Fibroblast of the conjunctiva (primary cell): ENCODE measurements at regions not wholly inside any gene's neighbourhood (a gene's known extent, or its start where the extent isn't known, plus 50 kb on each side); places are given as distances from the start of the nearest gene placed in this dataset.
"Not testable (repeated sequence)": the region's sequence is repeated elsewhere in the genome, so short reads cannot be mapped to it uniquely, and the experiment has no call there.

ENCODE experiments used
- DNase-seq: peaks from one replicate; pipeline ENCODE4 v3.0.0-alpha.2; 2010; ENCODE audit warnings: low read depth

DNA sequence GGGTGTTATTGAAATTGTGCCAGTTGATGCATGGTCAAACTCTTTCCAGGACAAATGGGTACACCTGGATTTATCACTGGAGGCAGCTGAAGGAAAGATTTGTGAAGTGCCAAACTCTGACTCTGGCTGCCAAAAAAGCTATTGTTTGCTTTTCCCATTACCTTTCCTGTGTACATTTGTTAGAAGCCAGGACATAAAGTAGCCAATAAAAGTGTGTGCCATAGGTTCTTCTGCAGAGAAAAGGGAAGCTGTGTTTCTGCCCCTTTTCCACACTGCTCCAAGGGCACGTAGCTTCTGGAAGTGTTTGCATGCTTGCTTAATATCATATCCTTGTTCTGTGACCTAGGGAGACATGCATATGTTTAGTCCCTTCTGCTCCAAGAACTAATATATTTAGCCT is 1114.4 kb downstream of the SLC16A7 start:
- no peak for DNase-seq

- DNase-seq: no peak
Observed at GRCh38 chr12:60714141-60714900, 1118.5 kb downstream of the SLC16A7 start.

DNA sequence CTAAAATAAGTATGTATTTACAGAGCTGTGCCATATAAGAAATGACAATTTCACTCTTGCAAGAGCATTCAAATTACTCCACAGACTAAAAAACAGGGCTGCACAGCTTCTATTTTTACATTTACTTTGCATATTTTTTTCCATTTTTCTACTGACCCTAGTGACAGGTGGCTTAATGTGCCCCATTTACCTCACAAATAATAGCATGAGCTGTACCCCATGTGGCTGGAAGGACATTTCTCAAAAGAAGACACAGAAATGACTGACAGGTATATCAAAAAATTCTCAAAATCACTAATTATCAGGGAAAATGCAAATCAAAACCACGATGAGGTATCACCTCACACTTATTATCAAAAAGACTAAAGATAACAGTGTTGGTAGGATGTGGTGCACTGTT is 1128.6 kb downstream of the SLC16A7 start:
- DNase-seq: no peak

- no peak for DNase-seq
Observed at GRCh38 chr12:60724984-60725383, 1129.2 kb downstream of the SLC16A7 start.

- DNase-seq: no peak
Observed at GRCh38 chr12:60752589-60752988, 1156.8 kb downstream of the SLC16A7 start.

DNA sequence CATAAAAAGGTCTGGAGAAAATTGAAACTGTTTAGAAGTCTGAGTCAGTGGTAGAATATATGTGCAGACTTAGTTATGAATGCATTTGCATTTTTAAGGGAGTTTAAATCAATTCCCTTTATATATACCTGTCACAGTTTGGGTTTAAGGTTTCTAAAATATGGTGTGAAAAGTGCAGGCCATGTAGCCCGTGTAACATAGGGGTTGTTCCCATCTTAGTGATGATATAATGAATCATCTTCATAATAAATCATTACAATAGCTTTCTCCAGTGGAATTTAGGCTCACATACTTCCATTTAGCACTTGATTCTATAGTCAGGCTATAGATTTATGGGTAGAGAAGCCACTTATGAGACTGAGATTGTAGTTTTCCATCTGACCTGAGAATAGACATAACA is 1162.4 kb downstream of the SLC16A7 start:
- DNase-seq: no peak

- DNase-seq: no peak
Observed at GRCh38 chr12:60760965-60761364, 1165.1 kb downstream of the SLC16A7 start.

- DNase-seq: not testable (repeated sequence)
Observed at GRCh38 chr12:60801166-60801565, 1205.3 kb downstream of the SLC16A7 start.

GRCh38 chr12:60803147-60803546 is 1207.3 kb downstream of the SLC16A7 start:
- peak; percentile 23 for DNase-seq

DNA sequence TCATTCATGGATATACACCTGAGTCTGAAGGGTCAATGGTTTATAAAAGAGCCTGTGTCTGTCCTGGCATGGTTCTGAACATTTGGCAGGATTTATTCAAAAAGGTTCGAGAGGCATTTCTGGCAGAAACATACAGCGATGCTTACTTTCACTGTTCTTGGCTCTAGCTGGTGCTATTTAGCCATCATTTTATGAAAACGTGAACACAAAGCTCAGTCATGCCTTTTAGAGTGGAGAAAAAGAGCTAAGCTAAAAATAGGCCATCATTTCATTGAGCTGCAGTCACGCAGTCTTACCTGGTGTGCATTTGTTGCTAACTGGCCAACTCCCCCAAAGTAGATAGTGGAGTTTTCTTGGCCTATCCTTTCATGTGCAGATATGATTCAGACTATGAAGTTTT is 1209.5 kb downstream of the SLC16A7 start:
- no peak for DNase-seq

DNA sequence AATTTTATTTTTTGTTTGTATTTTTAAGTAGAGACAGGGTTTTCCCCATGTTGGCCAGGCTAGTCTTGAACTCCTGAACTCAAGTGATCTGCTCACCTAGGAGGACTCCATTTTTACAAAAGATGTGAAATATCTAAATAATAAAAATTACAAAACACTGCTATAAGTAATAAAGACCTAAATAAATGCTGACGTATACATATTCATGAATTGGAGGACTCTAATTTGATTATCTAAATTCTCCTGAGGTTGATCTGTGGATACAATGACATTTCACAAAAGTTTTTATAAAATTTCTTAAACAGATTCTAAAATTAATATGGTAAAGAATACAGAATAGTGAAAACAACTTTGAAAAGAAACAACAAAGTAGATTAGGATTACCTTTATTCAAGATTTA is 1224.0 kb downstream of the SLC16A7 start:
- no peak for DNase-seq

DNA sequence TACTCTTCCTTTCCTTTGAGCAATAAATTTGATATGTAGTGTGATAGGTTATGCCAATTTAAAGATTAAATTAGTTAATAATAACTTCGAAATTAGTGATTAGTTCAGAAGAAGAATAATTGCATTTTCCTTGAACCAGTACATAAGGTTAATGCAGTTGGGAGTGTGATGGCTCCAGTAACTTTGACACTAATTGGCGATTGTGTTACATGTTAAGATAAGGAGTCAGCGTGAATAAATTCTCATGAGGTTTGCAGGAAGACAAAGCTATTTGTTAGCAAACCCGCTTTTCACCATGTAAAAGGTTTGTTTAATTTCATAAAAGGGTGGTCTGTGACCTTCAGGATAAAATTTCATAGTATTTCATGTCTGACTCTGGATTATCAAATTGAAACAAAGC is 1226.8 kb downstream of the SLC16A7 start:
- no peak for DNase-seq

DNA sequence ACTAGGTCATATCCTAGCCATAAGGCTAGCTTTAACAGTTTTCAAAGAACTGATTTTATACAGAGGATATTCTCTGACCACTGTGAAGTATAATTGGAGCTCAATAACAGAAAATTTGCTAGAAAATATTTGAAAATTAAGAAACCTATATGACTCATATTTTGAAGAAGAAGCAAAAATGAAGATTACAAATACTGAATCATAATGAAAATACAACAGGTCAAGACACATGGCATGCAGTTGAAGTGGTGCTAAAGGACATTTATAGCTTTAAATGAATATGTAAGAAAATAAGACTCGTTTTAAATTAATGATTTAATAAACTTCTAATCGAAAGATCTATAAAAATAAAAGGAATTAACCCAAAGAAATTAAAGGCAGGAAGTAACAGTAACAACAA is 1234.6 kb downstream of the SLC16A7 start:
- no peak for DNase-seq

GRCh38 chr12:60832290-60832689 is 1236.5 kb downstream of the SLC16A7 start:
- no peak for DNase-seq

DNA sequence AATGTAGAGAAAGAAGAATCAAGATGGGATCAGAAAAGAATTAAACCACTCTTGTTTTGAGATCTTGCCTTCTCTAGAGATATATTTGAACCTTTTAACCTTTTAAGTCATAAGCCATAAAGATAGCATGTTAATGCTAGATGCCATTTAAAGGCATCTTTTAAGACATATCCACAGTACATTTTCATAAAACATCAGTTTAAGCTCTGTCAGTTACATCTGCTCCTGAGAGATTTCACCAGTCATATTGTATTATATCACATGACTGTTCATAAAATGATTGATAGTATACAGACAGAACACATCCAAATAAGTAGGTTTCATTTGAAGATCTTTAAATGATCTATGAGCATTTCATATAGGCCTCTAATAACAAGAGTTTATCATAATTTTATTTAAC is 1238.5 kb downstream of the SLC16A7 start:
- no peak for DNase-seq

- DNase-seq: no peak
Observed at GRCh38 chr12:60834806-60835205, 1239.0 kb downstream of the SLC16A7 start.

DNA sequence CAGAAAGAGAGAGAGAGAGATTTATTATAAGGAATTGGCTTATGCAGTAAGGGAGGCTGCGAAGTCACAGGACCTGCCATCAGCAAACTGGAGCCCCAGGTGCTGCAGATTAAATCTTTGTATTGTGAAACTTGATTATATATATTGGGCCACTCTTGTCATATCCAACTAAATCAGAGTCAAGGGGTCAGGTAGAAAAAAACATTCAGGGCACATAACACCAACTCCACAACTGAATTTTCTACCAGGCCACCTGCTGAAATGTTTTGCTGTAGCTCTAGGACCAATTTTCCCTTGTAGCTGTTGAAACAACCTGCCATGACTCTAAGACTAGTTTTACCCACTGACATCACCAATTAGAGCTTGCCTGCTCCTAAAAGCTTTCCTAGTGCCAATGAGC is 1240.8 kb downstream of the SLC16A7 start:
- no peak for DNase-seq

- DNase-seq: peak; percentile 32
Observed at GRCh38 chr12:60842181-60842580, 1246.4 kb downstream of the SLC16A7 start.

DNA sequence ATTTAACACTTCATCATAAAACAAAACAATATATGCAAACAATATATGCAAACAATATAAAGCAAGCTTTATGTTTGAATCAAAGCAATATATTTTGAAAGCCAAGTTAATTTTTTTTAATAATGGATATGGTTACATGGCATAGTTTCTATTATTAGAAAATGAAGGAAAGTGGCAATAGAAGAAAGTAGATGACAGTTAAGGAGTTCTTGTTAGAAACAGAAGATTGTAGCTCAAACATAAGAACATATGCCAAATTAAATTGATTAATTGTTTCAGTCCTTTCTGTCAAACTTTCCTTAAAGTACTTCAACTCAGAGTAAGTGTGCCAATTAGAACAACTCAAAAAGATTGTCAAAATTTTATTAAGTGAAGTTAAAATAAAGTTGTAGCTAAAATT is 1248.3 kb downstream of the SLC16A7 start:
- DNase-seq: no peak

GRCh38 chr12:60844875-60845274 is 1249.0 kb downstream of the SLC16A7 start:
- no peak for DNase-seq

DNA sequence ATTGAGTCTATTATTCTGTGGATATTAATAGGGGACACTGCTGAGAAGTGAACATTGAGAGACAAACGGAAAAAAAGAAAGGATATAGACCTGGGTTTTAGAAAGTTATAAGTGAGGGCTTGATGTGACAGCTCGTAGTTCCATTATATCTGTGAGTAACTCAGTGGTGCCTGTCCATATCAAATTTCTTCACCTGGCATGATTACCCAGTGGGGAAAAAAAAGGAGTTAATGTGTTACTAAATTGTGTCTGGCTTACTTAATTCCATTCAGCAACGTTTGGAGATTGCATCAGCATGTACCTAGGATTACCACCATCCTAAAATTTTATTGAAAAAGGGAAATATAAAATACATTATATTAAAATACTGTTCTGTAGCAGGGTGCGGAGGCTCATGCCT is 1249.9 kb downstream of the SLC16A7 start:
- no peak for DNase-seq

DNA sequence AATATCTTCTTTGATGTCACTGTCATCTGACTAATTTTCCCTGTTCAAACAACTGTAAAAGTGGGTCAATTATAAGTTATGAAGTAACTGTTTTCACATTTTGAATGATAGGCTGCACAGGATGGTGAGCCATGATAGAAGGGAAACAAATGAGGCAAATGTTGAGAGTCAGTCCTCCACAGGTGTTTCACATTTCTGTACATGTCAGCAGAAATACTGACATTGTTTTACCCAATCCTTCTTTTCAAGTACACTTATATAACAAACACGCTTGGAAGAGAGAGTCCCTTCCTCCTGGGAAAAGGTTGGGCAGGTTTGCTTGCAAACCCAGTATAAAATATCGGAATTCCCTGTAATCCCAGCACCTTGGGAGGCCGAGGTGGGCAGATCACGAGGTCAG is 1251.5 kb downstream of the SLC16A7 start:
- DNase-seq: no peak

DNA sequence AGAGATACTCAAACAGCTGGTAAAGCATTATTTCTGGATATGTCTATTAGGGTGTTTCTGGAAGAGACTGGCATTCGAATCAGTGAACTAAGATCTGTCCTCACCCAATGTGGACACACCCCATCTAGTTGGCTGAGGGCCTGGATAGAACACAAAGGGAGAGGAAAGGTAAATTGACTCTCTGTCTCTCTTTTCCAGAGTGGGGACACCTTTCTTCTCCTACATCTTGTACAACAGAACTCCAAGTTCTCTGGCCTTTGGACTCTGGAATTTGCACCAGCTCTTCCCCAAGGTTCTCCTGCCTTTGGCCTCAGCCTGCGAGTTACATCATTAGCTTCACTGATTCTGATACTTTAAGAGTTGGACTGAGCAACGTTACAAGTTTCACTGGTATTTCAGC is 1253.9 kb downstream of the SLC16A7 start:
- DNase-seq: no peak

GRCh38 chr12:60853407-60853806 is 1257.6 kb downstream of the SLC16A7 start:
- DNase-seq: no peak
